ENCODE measurements at regions not wholly inside any gene's neighbourhood (a gene's known extent, or its start where the extent isn't known, plus 50 kb on each side); places are given as distances from the start of the nearest gene placed in this dataset.

GRCh38 chr5:54728588-54728915 lies 211.0 kb downstream of the SNX18 start:
- peaks cover 0 to 7% (median 0%) of the 10 kb centered on the region in 7 donors for H3K4me1 Mint-ChIP-seq
- ATAC-seq (no peak), DNase-seq (no peak)
- intact Hi-C loops (cut with micrococcal nuclease), result loop anchor here in 1 of 2 donors (2.0 kb wide), 1 partner anchor 34 kb away; no protein-coding TSS in a partner anchor
- H3K27ac ChIP-seq (ENCODE audit: low read depth, low read length), result no peak overlapping the region
- no peaks in the 10 kb centered on the region for H3K36me3 ChIP-seq (ENCODE audit: control insufficient read depth in 2 of 3, insufficient read depth in 3 of 3, low read length in 3 of 3)
- POLR2A ChIA-PET, result no interaction called here
- no peak overlapping the region for H3K4me3 ChIP-seq (ENCODE audit: low read length)
- no peaks in the 10 kb centered on the region for H3K27me3 ChIP-seq (ENCODE audit: control insufficient read depth in 2 of 2, insufficient read depth in 2 of 2, low read length in 2 of 2)
- peaks cover 0 to 7% (median 0%) of the 10 kb centered on the region in 11 donors for H3K9me3 Mint-ChIP-seq
- peaks cover 0 to 9% (median 0%) of the 10 kb centered on the region in 5 donors for H3K36me3 Mint-ChIP-seq
- no peaks in the 10 kb centered on the region for H3K4me1 ChIP-seq (ENCODE audit: control insufficient read depth in 2 of 2, insufficient read depth in 2 of 2, low read length in 2 of 2)
- no peaks in the 10 kb centered on the region for H3K9me3 ChIP-seq (ENCODE audit: control insufficient read depth in 2 of 3, low read length in 3 of 3)
- no peak overlapping the region for H3K4me3 Mint-ChIP-seq
- CTCF ChIA-PET, result no interaction called here
- peaks cover 0 to 26% (median 0%) of the 10 kb centered on the region in 5 donors for H3K27me3 Mint-ChIP-seq
- no peak overlapping the region for H3K27ac Mint-ChIP-seq

GRCh38 chr5:54727874-54728587 lies 210.5 kb downstream of the SNX18 start:
- Histone ChIP-seq H3K9me3 (ENCODE audit: control insufficient read depth in 2 of 3, low read length in 3 of 3) (no peaks in the 10 kb centered on the region), H3K4me3 (ENCODE audit: low read length) (no peak overlapping the region), H3K27me3 (ENCODE audit: control insufficient read depth in 2 of 2, insufficient read depth in 2 of 2, low read length in 2 of 2) (no peaks in the 10 kb centered on the region), H3K4me1 (ENCODE audit: control insufficient read depth in 2 of 2, insufficient read depth in 2 of 2, low read length in 2 of 2) (no peaks in the 10 kb centered on the region), H3K27ac (ENCODE audit: low read depth, low read length) (no peak overlapping the region), H3K36me3 (ENCODE audit: control insufficient read depth in 2 of 3, insufficient read depth in 3 of 3, low read length in 3 of 3) (no peaks in the 10 kb centered on the region)
- Mint-ChIP-seq H3K4me1 (peaks cover 0 to 7% (median 0%) of the 10 kb centered on the region in 7 donors), H3K9me3 (peaks cover 0 to 11% (median 0%) of the 10 kb centered on the region in 11 donors), H3K36me3 (peaks cover 0 to 9% (median 0%) of the 10 kb centered on the region in 5 donors), H3K27me3 (peaks cover 0 to 25% (median 0%) of the 10 kb centered on the region in 5 donors), H3K4me3 (no peak overlapping the region), H3K27ac (no peak overlapping the region)
- ATAC-seq, result no peak
- intact Hi-C loops (cut with micrococcal nuclease), result loop anchor here in 1 of 2 donors (2.0 kb wide), 1 partner anchor 35 kb away; no protein-coding TSS in a partner anchor
- CTCF ChIA-PET, result no interaction called here
- DNase-seq, result no peak
- POLR2A ChIA-PET, result interaction anchor here (0.8 kb wide), 1 partner anchor 21 kb away, joined by 3 read pairs; no protein-coding TSS in a partner anchor

GRCh38 chr5:54725391-54726280 lies 208.1 kb downstream of the SNX18 start:
- Histone ChIP-seq H3K4me3 (ENCODE audit: low read length) (no peak overlapping the region), H3K36me3 (ENCODE audit: control insufficient read depth in 2 of 3, insufficient read depth in 3 of 3, low read length in 3 of 3) (no peaks in the 10 kb centered on the region), H3K9me3 (ENCODE audit: control insufficient read depth in 2 of 3, low read length in 3 of 3) (no peaks in the 10 kb centered on the region), H3K27ac (ENCODE audit: low read depth, low read length) (no peak overlapping the region), H3K27me3 (ENCODE audit: control insufficient read depth in 2 of 2, insufficient read depth in 2 of 2, low read length in 2 of 2) (no peaks in the 10 kb centered on the region), H3K4me1 (ENCODE audit: control insufficient read depth in 2 of 2, insufficient read depth in 2 of 2, low read length in 2 of 2) (no peaks in the 10 kb centered on the region)
- Mint-ChIP-seq H3K4me3 (no peak overlapping the region), H3K36me3 (peaks cover 0 to 15% (median 0%) of the 10 kb centered on the region in 5 donors), H3K27ac (no peak overlapping the region), H3K9me3 (peaks cover 0 to 14% (median 0%) of the 10 kb centered on the region in 11 donors), H3K27me3 (peaks cover 0 to 25% (median 0%) of the 10 kb centered on the region in 5 donors), H3K4me1 (peaks cover 0 to 10% (median 0%) of the 10 kb centered on the region in 7 donors)
- ATAC-seq, result no peak
- DNase-seq, result no peak
- ChIA-PET CTCF (no interaction called here), POLR2A (interaction anchor here (0.6 to 1.3 kb wide), 4 partner anchors 8 to 59 kb away, joined by 3 to 4 read pairs (median 3); no protein-coding TSS in a partner anchor)
- intact Hi-C loops (cut with micrococcal nuclease), result no loop called here

GRCh38 chr5:54722846-54723433 lies 205.4 kb downstream of the SNX18 start:
- CTCF ChIA-PET, result no interaction called here
- H3K27ac ChIP-seq (ENCODE audit: low read depth, low read length), result no peak overlapping the region
- H3K27ac Mint-ChIP-seq, result peak overlapping the region in 1 of 9 donors; percentile 69

GRCh38 chr5:54721951-54722654 lies 204.5 kb downstream of the SNX18 start:
- Mint-ChIP-seq H3K36me3 (peaks cover 0 to 16% (median 0%) of the 10 kb centered on the region in 5 donors), H3K27ac (no peak overlapping the region), H3K4me3 (no peak overlapping the region), H3K9me3 (peaks cover 0 to 16% (median 0%) of the 10 kb centered on the region in 11 donors), H3K27me3 (peaks cover 0 to 8% (median 0%) of the 10 kb centered on the region in 5 donors), H3K4me1 (peaks cover 0 to 24% (median 5%) of the 10 kb centered on the region in 7 donors)
- POLR2A ChIA-PET, result no interaction called here
- intact Hi-C loops (cut with micrococcal nuclease), result no loop called here
- Histone ChIP-seq H3K4me1 (ENCODE audit: control insufficient read depth in 2 of 2, insufficient read depth in 2 of 2, low read length in 2 of 2) (no peaks in the 10 kb centered on the region), H3K27me3 (ENCODE audit: control insufficient read depth in 2 of 2, insufficient read depth in 2 of 2, low read length in 2 of 2) (no peaks in the 10 kb centered on the region), H3K36me3 (ENCODE audit: control insufficient read depth in 2 of 3, insufficient read depth in 3 of 3, low read length in 3 of 3) (no peaks in the 10 kb centered on the region), H3K27ac (ENCODE audit: low read depth, low read length) (no peak overlapping the region), H3K4me3 (ENCODE audit: low read length) (no peak overlapping the region), H3K9me3 (ENCODE audit: control insufficient read depth in 2 of 3, low read length in 3 of 3) (no peaks in the 10 kb centered on the region)
- ATAC-seq (no peak), DNase-seq (no peak)
- CTCF ChIA-PET, result no interaction called here

More at GRCh38 chr5:54722846-54723433, 205.4 kb downstream of the SNX18 start:
- Mint-ChIP-seq H3K9me3 (peaks cover 0 to 14% (median 0%) of the 10 kb centered on the region in 11 donors), H3K4me1 (peaks cover 0 to 16% (median under 1%) of the 10 kb centered on the region in 7 donors), H3K27me3 (peaks cover 0 to 12% (median 0%) of the 10 kb centered on the region in 5 donors), H3K4me3 (no peak overlapping the region), H3K36me3 (peaks cover 0 to 15% (median 0%) of the 10 kb centered on the region in 5 donors)
- Histone ChIP-seq H3K36me3 (ENCODE audit: control insufficient read depth in 2 of 3, insufficient read depth in 3 of 3, low read length in 3 of 3) (no peaks in the 10 kb centered on the region), H3K27me3 (ENCODE audit: control insufficient read depth in 2 of 2, insufficient read depth in 2 of 2, low read length in 2 of 2) (no peaks in the 10 kb centered on the region), H3K4me1 (ENCODE audit: control insufficient read depth in 2 of 2, insufficient read depth in 2 of 2, low read length in 2 of 2) (no peaks in the 10 kb centered on the region), H3K4me3 (ENCODE audit: low read length) (no peak overlapping the region), H3K9me3 (ENCODE audit: control insufficient read depth in 2 of 3, low read length in 3 of 3) (no peaks in the 10 kb centered on the region)
- no peak for DNase-seq
- ATAC-seq, result no peak
- intact Hi-C loops (cut with micrococcal nuclease), result no loop called here
- POLR2A ChIA-PET, result no interaction called here

GRCh38 chr5:54721116-54721515 lies 203.6 kb downstream of the SNX18 start:
- Histone ChIP-seq H3K9me3 (ENCODE audit: control insufficient read depth in 2 of 3, low read length in 3 of 3) (no peaks in the 10 kb centered on the region), H3K27ac (ENCODE audit: low read depth, low read length) (no peak overlapping the region), H3K4me1 (ENCODE audit: control insufficient read depth in 2 of 2, insufficient read depth in 2 of 2, low read length in 2 of 2) (no peaks in the 10 kb centered on the region), H3K4me3 (ENCODE audit: low read length) (no peak overlapping the region), H3K36me3 (ENCODE audit: control insufficient read depth in 2 of 3, insufficient read depth in 3 of 3, low read length in 3 of 3) (no peaks in the 10 kb centered on the region), H3K27me3 (ENCODE audit: control insufficient read depth in 2 of 2, insufficient read depth in 2 of 2, low read length in 2 of 2) (no peaks in the 10 kb centered on the region)
- no peak overlapping the region for H3K27ac Mint-ChIP-seq
- intact Hi-C loops (cut with micrococcal nuclease), result no loop called here
- POLR2A ChIA-PET, result no interaction called here
- H3K27me3 Mint-ChIP-seq, result peaks cover 0 to 5% (median 0%) of the 10 kb centered on the region in 5 donors
- peaks cover 0 to 29% (median 5%) of the 10 kb centered on the region in 7 donors for H3K4me1 Mint-ChIP-seq
- CTCF ChIA-PET, result no interaction called here
- DNase-seq (no peak), ATAC-seq (no peak)
- H3K9me3 Mint-ChIP-seq, result peaks cover 0 to 17% (median 0%) of the 10 kb centered on the region in 11 donors
- peaks cover 0 to 18% (median 0%) of the 10 kb centered on the region in 5 donors for H3K36me3 Mint-ChIP-seq
- H3K4me3 Mint-ChIP-seq, result no peak overlapping the region
